HG02763 (cell line): ENCODE measurements at regions not wholly inside any gene's neighbourhood (a gene's known extent, or its start where the extent isn't known, plus 50 kb on each side); places are given as distances from the start of the nearest gene placed in this dataset.

Experiments used
- ATAC-seq: cut with Tn5 transposase; IDR thresholded peaks from one replicate; pipeline ENCODE4 v1.9.1; 2021; ENCODE audit warnings: mild to moderate bottlenecking, moderate library complexity; ENCODE audit not compliant: unreplicated experiment

DNA sequence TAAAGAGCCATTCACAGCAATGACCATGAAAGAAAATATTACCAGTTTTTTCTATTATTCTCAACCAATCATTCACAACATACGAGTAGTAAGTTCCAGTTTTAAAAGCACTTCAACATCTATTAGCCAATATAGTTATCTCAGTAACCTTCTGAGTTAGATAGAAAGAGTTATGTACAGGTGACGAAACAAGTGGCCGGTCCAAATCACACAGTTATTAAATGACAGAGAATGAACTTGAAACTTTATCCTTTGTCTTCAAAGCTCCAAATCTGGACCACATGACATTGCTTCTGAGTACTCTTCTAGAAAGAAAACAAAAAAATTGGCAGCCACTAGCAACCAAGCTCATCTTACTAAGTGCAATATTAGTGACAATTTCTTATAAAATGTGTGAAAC is 393.8 kb downstream of the OMA1 start:
- no peak for ATAC-seq

DNA sequence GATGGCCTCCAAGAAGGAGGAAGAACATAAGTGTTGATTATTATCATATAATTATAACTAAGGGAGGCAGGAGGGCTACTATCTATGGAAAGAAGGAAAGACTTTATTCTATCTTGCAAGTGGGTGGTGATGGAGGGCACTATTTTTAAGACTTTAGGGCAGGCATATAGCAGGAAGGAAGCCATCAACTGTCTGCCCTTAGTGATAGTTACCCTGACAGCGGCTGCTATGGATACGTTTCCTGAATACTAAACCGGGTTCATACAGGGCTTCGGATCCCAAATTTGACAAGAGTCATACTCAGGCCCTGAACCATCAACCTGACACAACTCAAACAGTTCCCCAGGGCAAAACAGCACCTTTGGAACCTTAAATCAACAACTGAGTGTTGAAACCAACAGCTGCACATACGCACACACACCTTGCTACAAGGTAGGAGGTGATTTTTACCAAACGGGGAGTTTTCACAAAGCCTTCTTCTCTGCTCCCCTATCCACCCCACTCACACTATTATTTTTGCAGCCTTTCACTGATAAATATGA is 397.2 kb downstream of the OMA1 start:
- ATAC-seq = no peak

DNA sequence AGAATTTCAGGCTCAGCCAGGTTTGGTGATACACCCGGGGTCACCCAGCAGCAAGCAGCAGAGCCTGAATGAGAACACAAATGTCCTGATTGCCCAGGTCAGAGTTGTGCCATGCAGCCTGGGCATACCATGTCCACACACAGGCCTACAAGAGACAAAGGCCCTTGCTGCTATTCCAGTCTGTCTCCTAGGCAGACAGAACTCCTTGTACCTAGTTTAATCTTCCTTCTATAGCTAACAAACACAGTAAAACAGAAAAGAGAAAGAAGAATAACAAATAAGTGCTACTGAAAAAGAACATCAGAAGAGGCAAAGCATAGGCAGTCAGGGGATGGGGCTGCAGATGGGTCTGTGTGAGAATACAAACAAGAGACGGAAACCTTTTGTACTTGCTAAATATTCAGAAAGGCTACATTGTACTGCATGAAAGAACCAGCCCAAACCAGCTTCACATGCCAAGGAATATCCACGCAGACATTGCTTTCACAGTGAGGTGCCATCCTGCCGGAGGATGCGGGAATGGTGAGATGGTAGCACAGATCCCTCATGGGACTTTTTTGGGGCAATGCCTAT is 401.7 kb downstream of the OMA1 start:
- ATAC-seq = no peak

DNA sequence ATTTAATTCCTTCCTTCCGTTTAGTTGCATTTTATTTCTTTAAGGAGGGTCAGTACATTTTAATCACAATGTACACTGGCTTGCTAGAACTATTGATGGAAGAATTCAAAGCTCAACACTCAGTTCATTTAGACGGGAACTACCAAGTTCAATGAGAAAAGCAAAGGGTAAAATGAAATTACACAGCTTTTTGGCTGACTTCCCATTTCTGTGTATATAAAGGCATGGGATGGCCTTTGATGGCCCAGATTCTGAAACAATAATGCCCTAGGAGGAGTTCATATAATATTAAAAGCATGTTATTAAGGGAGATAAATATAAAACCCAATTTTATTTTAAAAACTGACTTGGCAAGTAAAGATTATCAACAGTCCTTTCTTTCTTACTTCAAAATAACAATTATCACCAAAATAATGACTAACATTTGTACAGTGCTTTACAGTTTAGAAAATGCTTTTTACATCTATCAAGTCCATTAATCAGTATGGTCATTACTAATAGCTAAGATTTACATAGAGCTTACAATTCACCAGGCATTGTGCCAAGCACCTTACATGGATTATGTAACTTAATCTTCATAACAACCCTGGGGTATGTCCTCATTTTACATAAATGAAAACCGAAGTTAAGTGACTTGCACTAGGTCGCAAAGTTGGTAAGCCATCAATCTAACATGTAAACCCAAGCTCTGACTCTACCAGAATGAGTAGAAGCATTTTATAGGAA is 402.4 kb downstream of the OMA1 start:
- ATAC-seq = no peak

DNA sequence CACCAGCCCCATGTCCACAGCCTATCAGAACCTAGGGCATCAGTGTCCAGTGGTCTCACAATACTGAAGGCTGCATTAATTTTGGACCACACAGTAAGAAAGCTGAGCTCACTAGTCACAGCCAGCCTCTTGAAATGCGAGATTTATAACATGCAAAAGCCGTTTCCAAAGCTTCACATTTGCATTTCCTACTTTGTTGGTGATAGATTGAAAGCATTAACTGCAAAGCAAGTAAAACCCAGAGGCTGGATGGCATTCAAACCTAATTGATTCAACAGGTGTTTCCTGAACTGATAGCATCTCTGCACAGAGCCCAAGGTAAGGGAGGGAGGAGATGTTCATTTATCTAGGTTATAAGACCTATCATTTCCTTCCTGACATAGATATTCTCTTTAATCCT is 410.1 kb downstream of the OMA1 start:
- no peak for ATAC-seq

DNA sequence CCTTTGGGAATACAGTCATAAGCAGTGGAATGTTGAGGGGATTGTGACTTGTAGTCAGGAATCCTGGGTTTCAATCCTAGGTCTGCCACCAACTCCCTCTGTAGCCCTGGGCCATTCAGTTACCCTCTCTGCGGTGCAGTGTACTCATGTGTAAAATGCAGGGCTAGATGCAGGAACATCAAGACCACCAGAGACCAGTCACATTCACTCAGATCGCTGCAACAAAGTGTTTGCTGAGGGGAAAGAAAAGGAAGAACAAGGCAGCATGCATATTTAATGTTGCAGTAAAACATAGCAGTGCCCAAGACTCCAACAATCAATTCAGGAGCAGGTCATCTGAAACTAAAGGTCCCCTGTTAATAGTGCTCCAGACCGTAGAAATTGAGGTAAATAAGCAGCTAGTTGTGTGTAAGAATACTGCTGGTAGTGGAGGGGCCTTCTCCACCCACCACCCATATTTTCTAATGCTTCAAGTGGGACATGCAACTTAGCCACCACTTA is 410.7 kb downstream of the OMA1 start:
- no peak for ATAC-seq

DNA sequence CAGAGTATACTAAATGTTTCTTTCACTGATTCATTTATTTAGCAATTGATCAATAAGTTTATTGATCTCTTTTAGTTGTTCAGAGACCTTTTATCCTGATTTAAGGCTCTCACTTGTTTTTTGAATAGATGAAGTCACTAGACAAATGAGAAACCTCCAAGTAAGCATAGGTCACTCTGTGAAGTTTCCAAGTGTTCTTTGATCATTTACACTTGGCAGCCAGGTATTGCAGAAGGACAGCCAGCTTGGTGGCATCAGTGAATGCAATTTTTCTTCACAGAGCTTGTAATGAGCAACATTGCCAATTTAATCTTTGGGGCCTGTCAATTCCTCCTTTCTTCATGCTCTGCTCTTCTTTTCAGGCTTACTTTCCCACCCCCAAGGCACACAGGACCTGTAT is 413.0 kb downstream of the OMA1 start:
- ATAC-seq = no peak

DNA sequence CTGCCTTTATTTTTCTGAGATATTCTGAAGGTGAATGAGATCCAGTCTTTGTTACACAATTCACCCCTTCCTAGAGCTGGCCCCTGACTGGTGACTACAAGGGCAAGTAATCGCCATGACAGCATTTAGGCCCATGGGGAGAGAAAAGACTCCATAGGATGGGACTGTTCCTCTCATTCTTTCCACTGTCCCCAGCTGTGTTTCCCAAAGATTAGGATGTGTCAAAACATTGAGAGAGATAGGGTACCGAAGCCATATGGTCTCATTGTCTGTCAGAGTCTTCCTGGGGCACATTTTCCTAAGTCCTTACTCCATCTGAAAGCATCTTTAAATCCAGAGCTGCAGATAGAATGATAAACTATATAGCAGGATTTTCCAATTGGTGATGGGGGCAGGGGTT is 423.5 kb downstream of the OMA1 start:
- ATAC-seq = no peak

DNA sequence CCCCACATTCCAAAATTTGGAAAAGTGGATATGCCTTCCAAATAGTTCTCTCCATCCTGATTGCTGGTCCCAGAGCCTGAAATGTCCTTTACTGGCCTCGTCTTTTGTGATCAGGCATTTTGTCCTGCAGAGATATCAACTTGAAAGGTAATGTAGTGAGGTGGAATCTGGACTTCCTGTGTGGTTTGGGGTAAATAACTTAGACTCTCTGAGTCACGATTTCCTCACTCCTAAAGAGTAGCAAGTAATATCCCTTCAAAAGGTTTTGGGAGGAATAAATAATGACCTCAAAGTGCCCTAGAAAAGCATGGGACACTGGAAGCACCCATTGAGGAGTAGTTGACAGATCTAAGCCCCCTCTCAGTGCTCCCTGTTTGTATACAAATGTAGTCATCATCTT is 426.6 kb downstream of the OMA1 start:
- no peak for ATAC-seq

DNA sequence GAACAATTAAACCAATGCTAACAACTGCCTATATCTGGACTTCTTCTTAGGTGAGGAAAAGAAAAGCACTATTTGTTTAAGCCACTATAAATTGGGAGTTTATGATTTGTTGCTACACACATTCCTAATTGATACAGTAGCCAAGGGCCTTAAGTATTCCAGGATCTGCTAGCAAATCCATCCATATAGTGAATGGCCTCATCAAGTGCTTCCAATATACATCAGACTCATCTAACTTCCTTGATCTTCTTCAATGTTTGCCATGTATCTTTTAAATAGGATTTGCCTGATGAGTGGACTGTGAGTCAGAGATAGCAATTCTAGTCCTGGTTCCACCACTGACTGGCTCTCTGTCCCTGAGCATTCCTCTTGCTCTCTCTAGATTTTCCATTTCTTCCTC is 430.2 kb downstream of the OMA1 start:
- no peak for ATAC-seq

DNA sequence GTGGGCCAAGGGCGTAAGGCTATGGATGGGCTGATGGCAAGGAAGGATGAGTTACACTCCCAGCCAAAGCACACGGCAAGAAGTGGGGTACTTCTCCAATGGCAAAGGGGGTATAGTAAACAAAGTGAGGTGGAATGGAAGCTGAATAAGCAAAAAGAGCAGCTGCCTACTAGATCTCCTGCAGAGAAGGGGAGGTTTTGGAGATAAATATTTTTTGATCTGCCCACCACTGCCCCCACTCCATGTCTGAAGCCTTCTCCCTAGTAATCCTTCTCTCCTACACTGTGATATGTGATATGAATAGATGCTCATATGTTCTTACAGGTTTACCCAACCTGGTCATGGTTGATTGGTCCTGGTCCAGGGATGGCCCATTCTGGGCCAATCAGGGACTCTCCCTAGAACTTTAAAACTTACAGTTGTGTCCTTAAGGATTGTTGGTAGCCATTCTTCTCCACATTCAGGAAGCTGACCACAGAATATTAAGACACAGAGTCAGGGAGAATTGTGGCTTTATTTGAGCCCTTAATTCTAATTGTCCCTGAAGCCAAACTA is 436.8 kb downstream of the OMA1 start:
- ATAC-seq = no peak

DNA sequence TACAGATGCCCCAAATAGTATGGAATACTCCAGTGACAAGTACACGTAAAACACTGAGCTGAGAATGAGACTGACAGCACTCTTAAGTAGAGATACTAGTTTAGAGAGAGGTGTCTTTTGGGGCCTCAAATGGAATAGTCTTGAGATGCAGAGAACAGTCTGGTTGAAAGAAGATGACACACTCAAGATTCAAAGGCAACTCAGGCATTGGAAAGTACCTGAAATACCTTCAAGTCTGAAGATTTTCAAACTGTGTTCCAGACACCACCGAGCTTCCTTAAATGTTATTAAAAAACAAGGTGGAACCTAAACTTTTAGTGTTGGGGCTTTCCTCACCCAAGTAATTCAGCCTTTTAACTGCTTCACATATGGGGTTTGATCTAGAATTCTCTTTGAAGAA is 437.7 kb downstream of the OMA1 start:
- no peak for ATAC-seq

DNA sequence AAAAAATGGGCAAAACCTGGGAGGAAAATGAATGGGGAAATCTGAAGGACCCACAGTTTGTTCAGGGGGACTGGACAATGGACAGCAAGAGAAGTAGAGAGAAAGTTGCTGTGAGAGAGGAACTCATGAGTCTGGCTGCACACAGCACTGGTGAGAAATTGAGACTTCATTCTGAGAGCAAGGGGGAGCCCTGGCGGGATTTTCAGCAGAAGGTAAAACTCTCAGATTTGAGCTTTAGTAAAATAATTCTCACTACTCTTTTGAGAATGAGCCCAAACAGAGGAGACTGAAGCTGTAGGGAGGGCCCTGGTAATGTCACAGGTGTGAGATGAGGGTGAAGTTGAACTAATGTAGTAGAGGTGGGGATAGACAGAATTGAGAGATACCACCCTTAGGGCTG is 438.6 kb downstream of the OMA1 start:
- ATAC-seq = no peak

DNA sequence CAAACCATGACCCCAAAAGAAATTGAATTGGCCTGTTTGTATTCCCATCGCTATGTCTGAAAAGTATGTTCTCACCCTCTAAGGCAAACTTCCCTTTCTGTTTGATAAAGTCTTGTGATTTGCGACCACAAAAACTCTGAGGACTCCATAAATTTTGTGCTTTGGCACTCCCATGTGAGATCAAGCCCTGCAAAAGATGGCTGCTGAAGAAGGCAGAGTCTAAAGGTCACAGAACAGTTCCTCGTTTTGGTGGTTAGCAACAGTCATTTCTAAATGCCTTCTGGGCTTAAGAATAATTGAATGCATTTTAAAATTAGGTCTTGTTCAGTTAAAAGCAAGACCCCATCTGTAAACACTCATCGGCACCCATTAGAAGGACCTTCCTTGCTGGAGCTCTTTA is 441.6 kb downstream of the OMA1 start:
- peak; percentile 84 for ATAC-seq

DNA sequence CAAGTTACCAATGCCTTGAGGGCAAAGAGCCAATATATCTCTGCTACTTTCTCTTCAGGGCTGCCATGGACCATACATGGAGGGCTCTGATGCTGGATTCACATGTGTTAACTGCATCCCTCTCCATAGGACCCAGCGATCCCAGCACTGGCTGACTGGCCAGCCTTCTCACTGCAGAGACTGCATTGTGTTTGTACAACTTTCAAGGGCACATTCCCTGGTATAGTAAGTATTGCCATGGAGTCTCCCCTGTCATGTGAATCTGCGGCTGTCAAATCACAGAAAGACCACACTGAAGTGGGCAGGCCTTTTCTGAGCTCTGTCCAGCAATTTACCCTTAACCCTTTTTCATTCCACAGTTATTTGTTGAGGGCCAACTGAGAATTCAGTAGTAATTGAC is 449.8 kb downstream of the OMA1 start:
- no peak for ATAC-seq

DNA sequence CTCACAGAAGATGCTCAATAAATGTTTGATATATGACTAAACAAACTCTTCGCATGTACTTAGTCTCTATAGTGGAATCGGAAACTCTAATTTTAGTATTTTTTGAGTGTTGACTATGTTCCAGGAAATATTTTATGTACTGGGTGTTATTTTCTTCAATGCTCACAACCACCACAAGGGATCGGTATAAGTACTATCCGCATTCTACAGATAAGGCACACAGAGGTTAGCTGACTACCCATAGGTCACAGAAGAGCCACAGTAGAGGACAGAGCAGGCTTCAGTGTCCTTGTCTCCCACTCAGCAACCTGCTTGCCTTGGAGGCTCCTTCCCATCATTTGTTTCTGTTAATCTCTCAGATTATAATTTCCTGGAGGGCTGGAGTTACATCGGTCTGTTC is 451.3 kb downstream of the OMA1 start:
- ATAC-seq = no peak

DNA sequence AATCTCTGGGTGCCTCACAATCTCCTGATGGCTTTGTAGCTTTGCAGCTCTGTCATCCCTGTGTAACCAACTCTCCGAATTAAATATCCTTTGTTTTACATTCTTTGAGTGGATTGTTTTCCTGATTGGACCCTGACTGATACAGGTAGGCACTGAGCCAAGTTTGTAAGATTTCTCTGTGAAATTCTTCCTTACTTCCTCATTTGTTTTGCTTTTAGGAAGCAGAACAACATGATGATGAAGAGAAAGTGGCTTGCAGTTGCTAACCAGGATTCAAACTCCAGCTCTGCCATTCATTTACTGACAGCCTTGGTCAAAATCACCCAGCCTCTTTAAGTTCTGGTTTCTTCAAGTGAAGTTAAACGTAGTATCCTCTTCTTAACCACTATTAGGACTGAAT is 452.3 kb downstream of the OMA1 start:
- ATAC-seq = no peak

DNA sequence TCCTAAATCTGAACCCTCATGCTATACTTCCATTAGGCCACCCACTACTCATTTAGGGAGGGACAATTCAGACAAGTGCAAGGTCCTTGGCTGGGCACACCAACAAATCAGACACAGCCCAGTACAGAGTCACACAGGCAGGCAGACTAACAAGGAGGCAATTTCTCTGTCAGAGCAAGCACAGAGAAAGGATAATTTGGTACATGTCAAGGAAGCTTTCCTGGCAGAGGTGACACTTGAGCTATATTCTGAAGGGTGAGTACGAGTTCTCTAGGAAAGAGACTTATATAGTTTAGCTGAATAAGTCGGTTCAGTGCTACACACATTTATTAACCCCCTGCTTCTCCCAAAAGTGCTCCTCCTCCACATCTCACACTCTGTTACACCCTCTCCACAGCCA is 455.9 kb downstream of the OMA1 start:
- ATAC-seq = no peak

DNA sequence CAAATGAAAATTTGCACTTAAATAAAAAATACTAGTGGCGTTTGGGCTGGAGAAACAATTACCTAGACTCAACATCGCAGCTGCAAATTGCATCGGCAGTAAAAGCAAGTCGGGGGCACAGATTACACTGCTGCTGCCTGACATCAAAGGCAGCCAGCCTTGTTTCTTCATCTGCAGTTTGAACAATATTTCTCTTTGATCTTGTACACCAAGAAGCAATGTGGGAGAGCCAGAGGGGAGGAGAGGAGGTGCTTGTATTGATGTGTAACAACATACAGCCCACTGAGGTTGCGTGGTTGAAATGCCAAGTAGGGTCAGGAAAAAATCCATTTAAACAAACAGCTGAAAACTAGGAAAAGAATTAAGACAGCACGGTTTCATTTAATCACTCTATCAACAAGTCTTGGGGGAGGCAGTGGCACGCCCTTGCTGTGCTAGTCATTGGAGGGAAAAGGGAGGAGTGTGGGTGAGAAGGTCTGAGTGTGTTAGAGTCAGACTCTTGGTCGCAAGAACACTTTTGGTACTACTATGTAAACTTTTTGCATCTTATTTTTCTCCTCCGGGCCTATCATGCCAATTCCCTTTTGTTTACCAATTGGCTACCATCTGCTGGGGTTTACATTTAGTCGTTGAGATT is 456.5 kb downstream of the OMA1 start:
- ATAC-seq = no peak

DNA sequence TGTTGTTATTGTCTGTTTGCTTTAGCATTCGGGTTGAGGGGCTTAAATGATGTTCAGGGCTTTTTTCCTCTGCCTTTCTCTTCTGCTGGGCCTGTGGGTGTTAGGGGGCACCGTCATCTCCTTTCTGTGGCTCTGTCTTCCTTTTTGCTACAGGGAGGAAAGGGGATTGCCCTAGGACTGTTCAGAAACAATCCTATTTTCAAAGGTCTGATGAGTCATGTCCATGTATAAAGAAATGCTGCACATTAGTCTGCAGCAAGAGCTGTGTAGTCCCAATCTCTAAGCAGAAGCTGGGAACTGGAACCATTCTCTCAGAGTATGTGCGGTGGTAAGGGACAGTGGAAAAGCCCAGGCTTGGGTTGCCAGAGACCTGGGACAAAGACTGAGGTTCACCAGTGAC is 462.3 kb downstream of the OMA1 start:
- ATAC-seq = no peak

DNA sequence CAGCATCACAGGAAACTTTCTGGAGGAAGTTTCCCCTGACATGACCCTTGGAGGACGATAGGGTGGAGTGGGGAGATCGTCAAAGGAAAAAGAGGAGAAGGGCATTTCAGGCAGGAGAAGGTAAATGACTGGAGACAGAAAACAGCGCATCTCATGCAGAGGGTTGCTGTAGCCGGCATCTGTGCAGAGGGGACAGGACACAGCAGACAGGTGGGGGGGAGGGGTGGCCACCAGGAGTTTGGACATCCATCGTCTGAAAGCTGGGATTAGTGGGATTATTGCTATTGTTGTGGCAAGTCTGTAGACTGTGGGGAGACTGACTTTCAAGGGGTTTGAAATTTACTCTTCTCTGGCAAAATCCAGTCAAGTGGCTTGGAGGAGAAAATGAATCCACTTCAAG is 463.9 kb downstream of the OMA1 start:
- no peak for ATAC-seq

DNA sequence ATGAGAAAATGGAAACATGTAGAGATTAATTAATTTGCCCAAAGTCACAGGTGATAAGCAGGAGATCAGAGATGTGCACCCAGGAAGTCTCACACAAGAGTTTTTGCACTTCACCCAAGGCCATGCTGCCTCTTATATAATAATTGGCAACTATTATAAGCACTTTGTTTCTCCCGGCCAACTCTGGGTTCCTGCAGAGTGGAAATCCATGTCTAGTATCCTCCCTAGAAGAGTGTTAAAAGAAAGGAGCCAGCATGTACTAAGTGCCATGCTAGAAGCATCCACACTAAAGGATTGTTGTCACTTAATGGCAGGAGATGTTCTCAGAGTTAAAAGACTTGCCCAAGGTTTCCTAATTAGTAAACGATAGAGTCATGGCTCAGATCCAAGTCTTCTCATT is 470.3 kb downstream of the OMA1 start:
- no peak for ATAC-seq
